Activated T-helper 1 cell treated with anti-CD3 and anti-CD28 coated beads, Interleukin-12 subunit alpha, Interleukin-12 subunit beta, Interleukin-2, Interleukin-4 antibody, amounts not matched to agents 30 ng/mL and 10 ng/mL and 1 ng/mL, durations not matched to agents 14 hours and 24 hours and 36 hours (primary cell): ENCODE measurements at regions not wholly inside any gene's neighbourhood (a gene's known extent, or its start where the extent isn't known, plus 50 kb on each side); places are given as distances from the start of the nearest gene placed in this dataset.

Source experiments
- DNase-seq: peaks from one replicate; pipeline ENCODE4 v3.0.0; 2021; ENCODE audit warnings: low spot score
- H3K27ac Mint-ChIP-seq: one replicate; pipeline ENCODE4 v1.8.0; 2021; ENCODE audit warnings: mild to moderate bottlenecking, mixed read lengths
- H3K27me3 Mint-ChIP-seq: one replicate; pipeline ENCODE4 v1.8.0; 2022; ENCODE audit warnings: mild to moderate bottlenecking, moderate library complexity, mixed read lengths; ENCODE audit not compliant: insufficient read depth
- H3K36me3 Mint-ChIP-seq: one replicate; pipeline ENCODE4 v1.8.0; 2021; ENCODE audit warnings: low read depth, mixed read lengths
- H3K4me1 Mint-ChIP-seq: one replicate; pipeline ENCODE4 v1.8.0; 2021; ENCODE audit warnings: low read depth, mixed read lengths
- H3K4me3 Mint-ChIP-seq: one replicate; pipeline ENCODE4 v1.8.0; 2021; ENCODE audit warnings: mild to moderate bottlenecking, moderate library complexity, mixed read lengths
- H3K9me3 Mint-ChIP-seq: one replicate; pipeline ENCODE4 v1.8.0; 2021; ENCODE audit warnings: mixed read lengths
- intact Hi-C: fragments of 100-400 bp; cut with micrococcal nuclease; formaldehyde crosslinking; loops from one replicate; pipeline ENCODE4 v1.15.1; 2024

DNA sequence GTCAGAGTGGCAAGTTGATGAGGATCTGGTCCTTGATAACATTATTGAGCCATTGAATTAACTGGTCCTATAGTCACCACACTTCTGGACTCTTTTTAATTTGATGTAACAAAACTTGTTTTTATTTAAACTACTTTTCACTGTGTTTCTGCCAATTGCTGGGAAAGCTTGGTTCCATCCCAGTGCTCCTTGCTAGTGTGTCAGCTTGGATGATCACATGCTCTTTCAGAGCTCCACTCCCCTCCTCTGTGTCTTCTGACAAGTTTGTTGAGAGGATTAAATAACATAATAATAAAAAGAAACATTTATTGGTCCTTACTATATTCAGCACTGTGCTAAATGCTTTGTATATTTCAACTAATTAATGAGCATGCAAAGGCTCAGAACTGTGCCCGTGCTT, 448.5 kb upstream of the B3GALT2 start:
- DNase-seq, result no peak
- H3K9me3 Mint-ChIP-seq, result no peaks in the 10 kb centered on the region
- H3K4me1 Mint-ChIP-seq, result peaks cover 7% of the 10 kb centered on the region
- intact Hi-C loops, result no loop called here
- H3K36me3 Mint-ChIP-seq, result no peaks in the 10 kb centered on the region
- no peak overlapping the region for H3K4me3 Mint-ChIP-seq
- peaks cover 6% of the 10 kb centered on the region for H3K27me3 Mint-ChIP-seq
- H3K27ac Mint-ChIP-seq, result no peak overlapping the region

DNA sequence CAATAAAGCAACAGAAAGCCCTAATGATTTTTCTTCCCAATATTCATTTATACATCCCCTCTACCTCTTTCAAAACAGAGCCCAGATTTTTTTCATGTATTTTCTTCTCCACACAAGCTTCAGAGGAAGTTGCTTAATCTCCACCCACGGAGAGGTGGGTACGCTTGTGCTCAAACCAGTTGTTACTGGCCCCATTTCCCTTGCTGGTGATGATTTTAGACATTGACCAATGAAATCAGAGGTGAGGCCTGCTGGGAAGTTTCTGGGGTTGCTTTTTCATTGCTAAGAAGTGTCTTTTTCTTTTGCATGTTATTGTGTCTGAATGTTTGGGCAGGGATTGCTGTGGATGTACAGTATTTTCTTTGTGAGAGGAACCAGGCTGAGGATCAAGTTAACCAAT, 448.1 kb upstream of the B3GALT2 start:
- Mint-ChIP-seq H3K27ac (no peak overlapping the region), H3K4me1 (peaks cover 7% of the 10 kb centered on the region), H3K9me3 (no peaks in the 10 kb centered on the region), H3K27me3 (peaks cover 6% of the 10 kb centered on the region), H3K36me3 (no peaks in the 10 kb centered on the region), H3K4me3 (no peak overlapping the region)
- DNase-seq, result no peak
- intact Hi-C loops, result no loop called here

DNA sequence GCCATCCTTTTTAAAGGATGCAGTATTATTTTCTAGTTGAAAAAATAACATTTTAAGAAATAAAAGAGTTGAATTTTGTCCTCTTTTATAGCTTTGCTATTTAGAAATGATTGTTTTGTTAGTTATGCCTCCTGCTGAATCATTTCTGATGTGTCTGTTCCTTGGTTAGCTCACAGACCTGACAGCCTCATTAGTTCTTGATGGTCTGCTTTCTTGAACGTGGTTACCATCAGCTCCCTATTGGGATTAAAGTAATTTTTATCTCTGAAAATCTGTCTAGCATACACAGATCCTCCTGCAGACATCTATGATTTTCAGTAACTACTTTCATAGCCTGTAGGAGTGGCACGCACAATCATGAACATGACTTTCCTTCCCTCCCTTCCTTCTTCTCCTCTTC, 447.6 kb upstream of the B3GALT2 start:
- H3K27ac Mint-ChIP-seq, result no peak overlapping the region

DNA sequence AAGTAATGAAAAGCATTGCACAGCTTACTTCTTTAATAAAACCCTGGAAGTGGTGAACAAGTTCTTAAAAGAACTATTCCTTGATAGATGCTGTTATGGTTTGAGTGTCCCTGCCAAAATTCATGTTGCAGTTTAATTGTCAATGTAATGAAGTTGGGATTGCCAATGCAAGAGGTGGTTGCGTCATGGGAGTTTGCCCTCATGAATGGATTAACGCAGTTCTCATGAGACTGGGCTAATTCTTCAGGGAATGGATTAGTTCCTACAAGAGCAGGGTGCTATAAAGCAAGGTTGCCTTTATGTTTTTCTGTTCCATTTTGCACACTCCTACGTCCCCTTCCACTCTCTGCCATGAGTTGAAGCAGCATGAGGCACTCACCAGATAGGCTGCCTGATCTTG, 446.7 kb upstream of the B3GALT2 start:
- peaks cover 4% of the 10 kb centered on the region for H3K36me3 Mint-ChIP-seq
- H3K4me1 Mint-ChIP-seq, result peaks cover 7% of the 10 kb centered on the region
- no peak overlapping the region for H3K27ac Mint-ChIP-seq
- peaks cover 4% of the 10 kb centered on the region for H3K9me3 Mint-ChIP-seq
- intact Hi-C loops, result no loop called here
- no peak overlapping the region for H3K4me3 Mint-ChIP-seq
- DNase-seq, result no peak
- peaks cover 6% of the 10 kb centered on the region for H3K27me3 Mint-ChIP-seq

More for the DNA sequence above, 447.6 kb upstream of the B3GALT2 start:
- Mint-ChIP-seq H3K36me3 (peaks cover 3% of the 10 kb centered on the region), H3K9me3 (peaks cover 3% of the 10 kb centered on the region), H3K4me3 (no peak overlapping the region), H3K4me1 (peaks cover 7% of the 10 kb centered on the region), H3K27me3 (peaks cover 6% of the 10 kb centered on the region)
- intact Hi-C loops, result no loop called here
- no peak for DNase-seq

DNA sequence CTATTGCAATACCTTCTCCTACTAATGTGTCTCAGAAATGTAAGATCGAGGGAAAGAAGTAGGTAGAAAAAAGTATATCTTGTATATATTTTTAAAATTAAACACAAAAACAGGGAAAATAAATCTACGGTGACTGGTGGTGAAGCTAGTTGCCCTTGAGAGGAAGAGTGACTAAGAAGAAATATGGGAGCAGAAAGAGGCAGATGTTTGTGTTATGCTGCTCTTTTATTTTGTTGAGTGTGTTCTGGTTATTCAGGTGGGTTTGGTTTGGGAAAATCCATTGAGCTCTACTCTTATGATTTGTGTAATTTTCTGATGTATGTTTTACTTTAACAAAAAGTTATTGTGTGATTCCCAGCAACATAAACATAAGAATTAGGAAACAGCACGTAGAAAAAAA, 444.9 kb upstream of the B3GALT2 start:
- Mint-ChIP-seq H3K4me1 (peaks cover 7% of the 10 kb centered on the region), H3K27ac (no peak overlapping the region), H3K4me3 (no peak overlapping the region), H3K9me3 (peaks cover 4% of the 10 kb centered on the region), H3K36me3 (peaks cover 4% of the 10 kb centered on the region), H3K27me3 (peaks cover 6% of the 10 kb centered on the region)
- intact Hi-C loops, result no loop called here
- DNase-seq, result no peak

DNA sequence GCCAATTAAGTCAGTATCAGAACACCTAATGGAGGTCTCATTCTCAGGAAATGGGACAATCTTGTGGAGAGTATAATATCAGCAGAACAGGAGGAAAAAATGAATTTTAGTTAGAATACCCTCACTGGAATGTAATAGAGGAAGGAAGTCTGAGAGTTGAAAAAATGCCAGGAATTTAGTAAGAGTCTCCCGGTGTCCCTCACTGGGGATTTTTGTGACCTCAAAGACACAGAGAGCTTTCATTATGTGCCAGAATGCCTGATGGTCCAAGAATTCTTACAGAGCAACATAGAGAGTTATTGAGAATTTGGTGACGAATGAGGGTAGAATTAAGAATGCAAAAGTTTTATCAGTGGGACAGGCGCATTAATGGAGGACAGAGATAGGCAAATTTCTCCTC, 443.5 kb upstream of the B3GALT2 start:
- H3K27me3 Mint-ChIP-seq, result peaks cover 6% of the 10 kb centered on the region

DNA sequence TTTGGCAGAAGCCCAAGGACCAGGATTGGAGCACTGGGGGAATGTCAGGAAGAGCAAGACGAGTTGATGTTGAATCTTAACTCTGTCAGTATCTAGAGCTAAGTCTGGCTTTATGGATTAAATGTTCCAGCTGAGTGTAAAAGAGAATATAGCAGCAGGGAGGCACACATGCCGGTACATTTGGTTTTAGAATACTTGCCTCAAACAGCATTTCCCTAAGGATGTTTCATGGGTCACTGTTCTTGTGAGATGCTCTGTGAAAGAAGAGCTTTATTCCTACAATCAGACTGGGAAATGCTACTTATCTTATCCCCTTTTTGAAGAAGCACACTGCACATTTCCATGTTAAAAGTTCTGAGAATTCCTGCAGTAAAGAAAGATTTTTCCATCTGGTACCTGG, 440.3 kb upstream of the B3GALT2 start:
- Mint-ChIP-seq H3K4me1 (peaks cover 5% of the 10 kb centered on the region), H3K9me3 (peaks cover 4% of the 10 kb centered on the region), H3K4me3 (no peak overlapping the region), H3K36me3 (peaks cover 4% of the 10 kb centered on the region), H3K27me3 (peaks cover 6% of the 10 kb centered on the region), H3K27ac (no peak overlapping the region)
- intact Hi-C loops, result no loop called here
- DNase-seq, result no peak

More for the DNA sequence above, 443.5 kb upstream of the B3GALT2 start:
- peaks cover 4% of the 10 kb centered on the region for H3K9me3 Mint-ChIP-seq
- DNase-seq, result no peak
- no peak overlapping the region for H3K27ac Mint-ChIP-seq
- H3K36me3 Mint-ChIP-seq, result peaks cover 4% of the 10 kb centered on the region
- intact Hi-C loops, result no loop called here
- peaks cover 7% of the 10 kb centered on the region for H3K4me1 Mint-ChIP-seq
- no peak overlapping the region for H3K4me3 Mint-ChIP-seq

DNA sequence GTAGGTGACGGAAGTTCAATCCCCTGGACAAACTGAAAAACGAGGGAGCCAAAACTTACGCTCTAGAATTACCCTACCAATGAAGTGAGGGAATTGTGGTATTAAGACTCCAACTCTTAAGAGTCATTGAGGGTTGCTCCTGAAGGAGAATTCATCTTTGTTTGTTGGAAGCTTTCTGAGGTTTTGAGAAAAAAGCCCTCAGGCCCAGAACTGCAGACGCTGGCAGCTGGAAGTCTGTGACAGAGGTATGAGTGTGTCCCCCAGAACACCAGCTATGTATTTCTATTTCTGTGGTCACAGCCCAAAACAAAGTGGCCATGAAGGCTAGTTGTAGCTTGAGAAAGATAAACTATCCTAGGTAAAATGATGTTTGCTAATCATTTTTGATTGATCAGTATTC, 438.8 kb upstream of the B3GALT2 start:
- Mint-ChIP-seq H3K4me1 (peaks cover 5% of the 10 kb centered on the region), H3K4me3 (no peak overlapping the region), H3K27me3 (peaks cover 1% of the 10 kb centered on the region), H3K27ac (no peak overlapping the region), H3K36me3 (peaks cover 4% of the 10 kb centered on the region), H3K9me3 (peaks cover 4% of the 10 kb centered on the region)
- intact Hi-C loops, result no loop called here
- DNase-seq, result no peak

DNA sequence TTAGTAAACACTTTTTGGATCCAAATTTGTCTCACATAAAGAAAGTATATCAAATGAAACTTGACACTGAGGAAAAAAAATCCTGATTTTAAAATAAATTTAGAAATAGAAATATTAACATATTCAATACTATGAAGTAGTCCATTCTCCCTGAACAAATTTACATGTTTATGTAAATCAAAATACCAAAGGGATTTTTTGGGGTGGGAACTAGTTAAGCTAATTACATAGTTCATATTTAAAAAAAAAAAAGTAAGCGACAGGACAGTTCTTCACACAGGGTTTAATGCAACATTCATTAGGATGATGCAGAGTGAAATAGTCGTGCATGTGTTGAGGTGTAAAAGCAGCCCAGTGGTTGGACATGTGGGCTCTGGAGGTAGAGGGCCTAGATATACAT, 433.5 kb upstream of the B3GALT2 start:
- DNase-seq, result no peak
- H3K9me3 Mint-ChIP-seq, result peaks cover 8% of the 10 kb centered on the region
- H3K27me3 Mint-ChIP-seq, result no peaks in the 10 kb centered on the region
- intact Hi-C loops, result no loop called here
- H3K27ac Mint-ChIP-seq, result no peak overlapping the region
- H3K36me3 Mint-ChIP-seq, result peaks cover 3% of the 10 kb centered on the region
- H3K4me1 Mint-ChIP-seq, result peaks cover 8% of the 10 kb centered on the region
- no peak overlapping the region for H3K4me3 Mint-ChIP-seq

DNA sequence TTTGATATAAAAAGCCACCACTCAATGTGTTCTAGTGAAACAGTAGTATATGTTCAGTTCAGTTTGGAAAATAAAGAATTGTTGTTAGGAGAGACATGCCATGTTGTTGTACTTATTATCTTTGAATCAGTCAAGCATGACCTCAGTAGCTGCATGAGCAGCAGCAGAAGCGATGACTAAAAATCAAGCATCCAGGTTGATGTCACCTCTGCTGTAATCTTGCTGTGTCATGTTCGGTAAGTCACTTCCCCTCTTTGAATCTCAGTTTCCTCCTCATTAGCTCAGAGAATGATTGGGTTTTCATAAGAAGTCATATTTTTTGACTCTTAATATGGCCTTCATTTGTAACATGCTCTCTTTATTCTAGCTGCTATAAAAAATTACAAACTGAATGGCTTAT, 428.4 kb upstream of the B3GALT2 start:
- Mint-ChIP-seq H3K4me3 (no peak overlapping the region), H3K4me1 (peaks cover 9% of the 10 kb centered on the region), H3K27me3 (no peaks in the 10 kb centered on the region), H3K36me3 (peaks cover 3% of the 10 kb centered on the region), H3K27ac (no peak overlapping the region), H3K9me3 (peaks cover 14% of the 10 kb centered on the region)
- DNase-seq, result no peak
- intact Hi-C loops, result no loop called here

DNA sequence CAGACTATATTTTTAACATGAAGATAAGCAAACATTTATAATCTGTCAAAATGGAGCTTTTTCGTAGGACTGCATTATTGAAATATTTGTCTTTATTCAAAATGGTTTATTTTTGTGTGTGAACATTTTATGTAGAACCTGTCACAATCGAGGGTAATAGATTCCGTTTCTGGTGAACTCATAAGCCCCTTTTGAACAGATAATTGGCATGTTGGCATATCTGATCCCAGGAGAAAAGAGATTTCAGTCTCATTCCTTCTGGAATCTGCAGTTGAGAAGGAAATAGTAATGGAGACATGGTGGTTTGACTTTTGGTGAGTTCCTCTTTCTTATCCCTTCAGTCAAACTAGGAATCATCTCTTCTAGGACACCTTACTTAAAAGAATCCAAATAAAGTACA, 427.9 kb upstream of the B3GALT2 start:
- H3K36me3 Mint-ChIP-seq, result peaks cover 5% of the 10 kb centered on the region
- no peaks in the 10 kb centered on the region for H3K27me3 Mint-ChIP-seq
- H3K4me3 Mint-ChIP-seq, result no peak overlapping the region
- DNase-seq, result no peak
- no peak overlapping the region for H3K27ac Mint-ChIP-seq
- peaks cover 14% of the 10 kb centered on the region for H3K4me1 Mint-ChIP-seq
- intact Hi-C loops, result no loop called here
- H3K9me3 Mint-ChIP-seq, result peaks cover 14% of the 10 kb centered on the region

DNA sequence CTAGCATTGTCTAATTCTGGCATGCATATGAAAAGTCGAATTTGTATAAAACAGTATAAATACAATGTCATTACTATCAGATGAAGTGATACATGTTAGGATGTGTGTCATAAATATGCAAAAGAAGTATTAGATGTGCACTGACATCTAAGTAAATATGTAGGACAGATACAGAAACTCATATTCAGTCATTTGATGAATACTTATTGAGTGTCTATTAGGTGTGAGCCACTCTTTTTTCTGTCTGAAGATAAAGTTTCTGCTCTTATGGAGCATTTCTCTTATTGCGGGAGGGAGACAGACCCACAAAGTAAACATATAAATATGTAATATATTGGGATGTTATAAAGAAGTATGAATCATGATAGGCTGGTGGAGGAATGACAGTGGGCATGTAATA, 426.6 kb upstream of the B3GALT2 start:
- Mint-ChIP-seq H3K9me3 (peaks cover 19% of the 10 kb centered on the region), H3K36me3 (peaks cover 10% of the 10 kb centered on the region), H3K4me3 (no peak overlapping the region), H3K27me3 (no peaks in the 10 kb centered on the region), H3K4me1 (peaks cover 24% of the 10 kb centered on the region), H3K27ac (no peak overlapping the region)
- DNase-seq, result no peak
- intact Hi-C loops, result no loop called here

DNA sequence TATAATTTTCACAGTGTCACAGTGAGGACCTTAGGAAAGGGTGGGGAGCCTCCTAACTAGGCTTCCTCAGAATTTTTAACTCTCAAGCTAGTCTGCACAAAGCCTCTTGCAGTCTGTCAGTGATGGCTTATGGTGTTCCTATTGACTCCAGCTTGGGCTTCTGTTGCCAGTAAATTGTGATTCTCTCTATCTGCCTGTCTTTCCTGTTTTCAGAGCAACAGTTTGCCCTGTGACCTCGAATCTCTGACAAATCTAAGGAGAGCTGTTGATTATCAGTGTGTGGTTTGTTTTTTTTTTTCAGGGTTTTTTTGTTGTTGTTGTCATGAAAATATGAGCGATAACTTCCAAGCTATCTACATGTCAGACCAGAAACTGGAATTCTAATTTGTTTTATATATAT, 423.2 kb upstream of the B3GALT2 start:
- H3K9me3 Mint-ChIP-seq, result peaks cover 23% of the 10 kb centered on the region
- intact Hi-C loops, result no loop called here
- H3K27me3 Mint-ChIP-seq, result no peaks in the 10 kb centered on the region
- no peak overlapping the region for H3K4me3 Mint-ChIP-seq
- H3K36me3 Mint-ChIP-seq, result peaks cover 13% of the 10 kb centered on the region
- peaks cover 36% of the 10 kb centered on the region for H3K4me1 Mint-ChIP-seq
- H3K27ac Mint-ChIP-seq, result no peak overlapping the region
- no peak for DNase-seq

DNA sequence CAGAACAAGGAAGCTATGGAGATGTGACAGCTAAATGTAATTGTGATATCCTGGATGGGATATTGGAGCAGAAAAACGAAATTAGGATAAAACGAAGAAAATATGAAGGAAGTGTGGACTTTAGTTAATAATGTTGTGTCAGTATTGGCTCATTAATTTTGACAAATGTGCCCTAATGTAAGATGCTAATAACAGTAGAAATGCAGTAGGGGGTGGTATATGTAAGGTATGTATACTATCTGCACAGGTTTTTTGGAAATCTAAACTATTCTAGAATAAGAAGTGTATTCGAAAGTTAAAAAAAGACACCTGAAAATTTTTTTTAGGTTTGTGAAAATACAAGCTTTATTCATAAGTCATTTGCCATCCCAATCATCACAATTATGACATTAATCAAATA, 421.4 kb upstream of the B3GALT2 start:
- no peak overlapping the region for H3K4me3 Mint-ChIP-seq
- no peak for DNase-seq
- peaks cover 38% of the 10 kb centered on the region for H3K4me1 Mint-ChIP-seq
- H3K27me3 Mint-ChIP-seq, result no peaks in the 10 kb centered on the region
- H3K27ac Mint-ChIP-seq, result no peak overlapping the region
- intact Hi-C loops, result no loop called here
- peaks cover 17% of the 10 kb centered on the region for H3K9me3 Mint-ChIP-seq
- H3K36me3 Mint-ChIP-seq, result peaks cover 15% of the 10 kb centered on the region
